Hypothalamus (tissue), 51 donors: ENCODE measurements at regions not wholly inside any gene's neighbourhood (a gene's known extent, or its start where the extent isn't known, plus 50 kb on each side); places are given as distances from the start of the nearest gene placed in this dataset.
"Not testable (repeated sequence)": the region's sequence is repeated elsewhere in the genome, so short reads cannot be mapped to it uniquely, and the experiment has no call there.

Experiments used
- DNase-seq, 51 donors: peaks; one replicate each; lab custom pipeline; 2025; lab: John Stamatoyannopoulos, UW

DNA sequence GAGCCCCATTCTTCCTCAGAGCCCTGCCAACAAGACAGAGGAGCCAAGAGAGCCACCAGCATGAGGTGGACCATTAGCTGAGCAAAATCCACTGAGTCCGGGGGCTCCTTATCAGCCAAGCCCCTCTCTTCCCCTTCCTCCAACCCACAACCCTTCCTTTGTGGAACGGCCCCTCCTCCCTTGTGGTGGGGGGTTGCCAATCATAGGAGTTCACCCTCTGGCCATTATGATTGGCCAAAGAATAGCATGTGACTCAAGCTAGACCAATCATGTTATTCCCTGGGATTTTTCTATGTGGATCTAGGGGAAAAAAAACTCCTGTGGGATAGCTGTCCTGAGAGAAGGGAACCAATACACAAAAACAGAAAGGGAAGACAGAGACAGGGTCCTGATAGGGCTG is 120.5 kb downstream of the C16orf95 start:
- no peak for DNase-seq

DNA sequence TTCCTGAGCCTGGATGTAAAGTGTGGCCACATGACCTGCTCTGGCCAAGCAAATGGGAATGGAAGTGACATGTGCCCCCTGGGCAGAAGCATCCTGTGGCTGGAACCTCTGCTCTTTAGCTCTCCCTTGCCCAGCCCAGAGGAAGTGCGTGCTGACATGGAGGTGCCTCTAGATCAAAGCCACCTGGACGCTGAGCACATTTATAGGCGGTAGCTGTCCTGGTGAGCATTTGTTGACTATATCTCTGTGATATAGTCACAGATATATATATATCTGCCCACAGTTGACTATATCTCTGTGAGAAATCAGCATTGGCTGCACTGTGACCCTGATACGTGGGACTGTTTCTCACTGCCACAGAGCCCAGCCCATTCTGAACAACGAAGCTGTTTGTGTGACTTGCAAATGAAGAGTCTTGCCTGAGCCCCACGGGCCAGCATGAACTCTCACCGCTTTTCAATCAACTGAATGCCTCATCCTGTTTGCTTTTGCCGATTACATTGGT is 118.8 kb downstream of the C16orf95 start:
- no peak for DNase-seq

DNA sequence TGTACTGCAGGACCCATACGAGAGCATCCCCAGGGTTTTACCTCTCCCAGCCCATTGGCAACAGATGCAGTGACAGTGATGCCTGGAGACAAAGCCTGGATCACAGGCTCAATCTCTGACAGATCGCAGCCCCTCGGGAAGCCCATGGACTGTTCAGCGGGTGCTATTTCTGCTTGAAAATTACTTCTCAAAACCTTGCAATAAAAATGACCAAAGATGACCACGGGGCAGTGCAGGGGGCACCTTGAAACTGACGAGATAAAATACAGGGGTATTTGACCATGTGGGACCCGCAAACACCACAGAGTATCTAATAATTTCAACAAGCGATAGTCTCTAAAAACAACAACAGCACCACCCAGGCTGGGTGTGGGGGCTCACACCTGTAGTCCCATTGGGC is 118.3 kb downstream of the C16orf95 start:
- DNase-seq, result no peak

DNA sequence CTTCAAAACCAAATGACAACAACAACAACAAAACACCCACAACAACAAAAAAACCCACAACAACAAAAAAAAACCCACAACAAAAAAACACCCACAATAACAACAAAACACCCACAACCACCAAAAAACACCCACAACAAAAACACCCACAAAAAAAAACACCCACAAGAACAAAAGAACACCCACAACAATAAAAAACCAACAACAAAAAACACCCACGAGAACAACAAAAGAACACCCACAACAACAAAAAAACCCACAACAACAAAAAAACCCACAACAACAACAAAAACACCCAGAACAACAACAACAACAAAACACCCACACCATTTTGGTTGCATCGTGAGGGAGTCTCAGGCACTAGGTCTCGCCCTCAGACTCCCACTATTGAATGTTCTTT is 117.8 kb downstream of the C16orf95 start:
- no peak for DNase-seq

DNA sequence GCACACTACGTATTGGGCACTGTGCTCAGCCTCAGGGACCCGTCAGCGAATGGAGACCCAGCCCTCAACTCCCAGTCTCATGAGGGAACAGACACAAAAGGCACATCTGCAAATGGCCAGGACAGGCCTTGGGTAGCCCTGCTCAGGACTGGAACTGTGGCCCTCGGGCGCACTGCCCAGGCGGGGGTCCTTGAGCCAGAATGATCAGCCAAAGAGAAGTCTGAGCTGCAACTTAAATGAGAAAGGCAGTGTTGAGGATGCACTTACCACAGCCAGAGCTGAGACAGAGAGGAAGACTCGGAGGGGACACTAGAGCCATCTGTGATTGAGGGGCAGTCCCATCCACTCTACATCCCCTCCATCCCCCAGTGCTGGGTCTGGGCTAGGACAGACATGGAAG is 117.3 kb downstream of the C16orf95 start:
- DNase-seq, result no peak

DNA sequence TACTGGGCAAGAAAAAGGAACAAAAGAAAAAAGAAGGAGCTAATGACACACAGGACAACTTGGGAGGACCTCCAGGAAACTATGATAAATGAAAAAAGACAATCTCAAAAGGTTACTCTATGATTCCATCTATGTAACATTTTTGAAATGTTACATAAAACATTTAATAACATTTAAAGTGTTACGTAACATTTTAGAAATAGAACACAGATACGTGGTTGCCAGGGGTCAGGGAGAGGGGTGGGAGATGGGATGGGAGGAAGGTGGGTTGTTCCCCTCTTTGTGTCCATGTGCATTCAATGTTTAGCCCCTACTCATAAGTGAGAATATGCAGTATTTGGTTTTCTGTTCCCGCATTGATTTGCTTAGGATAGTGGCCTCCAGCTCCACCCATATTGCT is 116.6 kb downstream of the C16orf95 start:
- DNase-seq, result no peak

DNA sequence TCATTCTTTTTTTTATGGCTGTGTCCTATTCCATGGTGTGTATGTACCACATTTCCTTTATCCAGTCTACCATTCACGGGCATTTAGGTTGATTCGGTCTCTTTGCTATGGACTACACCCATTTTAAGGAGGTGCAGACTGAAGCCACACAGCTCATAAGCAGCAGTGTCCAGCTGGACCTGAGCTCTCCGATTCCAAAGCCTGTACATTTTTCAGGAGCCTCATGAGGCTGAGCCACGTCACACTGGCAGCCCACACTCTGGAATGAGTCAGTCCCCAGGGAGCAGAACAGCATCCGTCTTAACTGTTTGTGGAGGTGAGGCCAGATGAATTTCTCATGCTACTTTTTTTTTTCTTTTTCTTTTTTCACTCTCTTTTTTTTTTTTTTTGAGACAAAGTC is 116.1 kb downstream of the C16orf95 start:
- peak in 2 of 51 donors; percentile 3 to 32 for DNase-seq

DNA sequence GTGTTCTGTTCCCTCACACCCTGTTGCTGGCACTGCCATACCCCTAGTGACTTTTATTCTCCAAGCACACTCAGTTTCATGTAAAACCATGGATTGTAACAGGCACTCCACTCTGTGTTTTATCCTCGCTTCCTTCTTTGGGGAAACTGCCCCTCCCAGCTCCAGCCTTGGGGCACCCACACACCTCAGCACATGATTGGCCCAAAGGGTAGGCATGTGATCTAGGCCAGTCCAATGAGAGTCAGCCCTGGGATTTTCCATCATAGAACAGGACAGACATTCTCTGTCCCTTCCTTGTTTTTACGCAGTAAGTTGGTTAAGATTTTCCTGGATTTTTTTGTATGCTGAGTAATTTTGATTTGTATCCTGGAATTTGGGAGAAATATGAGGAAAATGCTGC is 115.4 kb downstream of the C16orf95 start:
- DNase-seq, result no peak

DNA sequence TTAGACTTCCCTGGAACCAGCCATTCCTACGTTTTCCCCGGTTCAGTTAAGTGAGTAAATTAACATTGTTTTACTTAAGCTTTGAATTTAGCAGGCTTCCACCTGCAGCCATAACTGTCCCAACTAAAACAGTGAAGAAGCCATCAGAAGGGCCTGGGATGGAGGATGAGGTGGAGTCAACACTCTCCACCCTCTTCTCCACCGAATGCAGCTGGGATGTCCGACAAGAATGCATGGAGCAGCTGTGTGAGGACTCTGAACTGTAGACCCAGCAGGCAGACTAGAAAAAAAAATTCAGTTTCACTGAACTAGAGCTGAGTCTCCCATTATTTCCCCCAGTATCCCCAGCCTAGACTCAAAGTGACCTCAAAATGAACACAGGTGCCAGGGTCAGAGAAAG is 114.8 kb downstream of the C16orf95 start:
- DNase-seq, result no peak

DNA sequence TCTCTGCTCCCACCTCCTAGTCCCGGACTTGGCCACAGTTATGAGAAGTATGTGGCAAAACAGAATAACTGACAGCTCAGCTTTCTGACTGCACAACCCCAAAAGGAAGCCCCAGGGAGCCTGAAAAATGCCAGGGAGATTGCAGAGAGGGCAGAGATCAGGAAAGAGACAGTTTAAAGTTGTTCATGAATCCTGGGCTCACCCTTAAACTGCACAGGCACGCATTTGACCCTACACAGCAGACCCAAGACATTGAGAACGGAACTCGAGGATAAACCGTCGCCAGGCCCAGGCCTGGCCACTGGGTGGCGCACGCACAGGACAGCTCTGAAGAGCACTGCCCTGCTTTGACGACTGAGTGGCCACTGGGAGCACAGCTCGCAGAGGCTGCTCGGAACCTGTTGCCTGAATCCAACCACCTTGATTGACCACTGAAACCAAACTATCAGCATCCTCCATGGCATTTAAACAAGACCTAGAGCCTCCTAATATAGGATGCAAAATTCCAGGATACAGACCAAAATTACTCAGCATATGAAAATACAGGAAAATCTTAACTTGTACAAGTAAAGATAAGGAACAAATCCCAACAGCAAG is 114.0 kb downstream of the C16orf95 start:
- peak in 23 of 51 donors; percentile 1 to 60 (median 18) for DNase-seq

DNA sequence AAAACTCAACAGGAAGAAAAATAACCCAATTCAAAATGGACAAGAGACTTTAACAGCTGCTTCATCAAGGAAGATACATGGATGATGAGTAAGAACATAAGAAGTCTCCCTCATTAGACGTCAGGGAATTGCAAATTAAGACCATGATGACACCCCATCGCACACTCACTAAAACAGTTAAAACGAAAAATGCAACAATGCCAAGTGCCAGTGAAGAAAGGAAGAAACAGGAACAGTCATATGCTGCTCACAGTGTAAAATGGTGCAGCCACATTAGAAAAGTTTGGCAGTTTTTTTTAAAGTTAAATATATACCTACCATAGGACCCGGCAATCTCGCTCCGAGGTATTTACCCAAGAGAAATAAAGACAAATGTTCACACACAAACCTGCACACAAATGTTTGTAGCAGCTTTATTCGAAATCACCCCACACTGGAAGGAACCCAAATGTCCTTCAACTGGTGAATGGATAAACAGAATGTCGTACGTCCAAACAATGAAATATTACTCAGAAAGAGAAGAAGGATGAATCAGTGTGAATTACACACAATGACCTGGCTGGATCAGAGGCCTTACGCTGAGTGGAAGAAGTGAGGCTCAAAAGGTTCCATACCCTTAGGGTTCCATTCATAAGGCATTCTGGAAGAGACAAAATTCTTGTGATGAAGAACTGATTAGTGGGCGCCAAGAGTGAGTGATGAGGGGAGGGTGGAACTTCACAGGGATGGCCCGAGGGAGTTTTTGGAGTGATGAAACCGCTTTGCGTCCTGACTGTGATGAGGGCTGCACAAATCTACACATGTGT is 110.3 kb downstream of the C16orf95 start:
- DNase-seq, result no peak

DNA sequence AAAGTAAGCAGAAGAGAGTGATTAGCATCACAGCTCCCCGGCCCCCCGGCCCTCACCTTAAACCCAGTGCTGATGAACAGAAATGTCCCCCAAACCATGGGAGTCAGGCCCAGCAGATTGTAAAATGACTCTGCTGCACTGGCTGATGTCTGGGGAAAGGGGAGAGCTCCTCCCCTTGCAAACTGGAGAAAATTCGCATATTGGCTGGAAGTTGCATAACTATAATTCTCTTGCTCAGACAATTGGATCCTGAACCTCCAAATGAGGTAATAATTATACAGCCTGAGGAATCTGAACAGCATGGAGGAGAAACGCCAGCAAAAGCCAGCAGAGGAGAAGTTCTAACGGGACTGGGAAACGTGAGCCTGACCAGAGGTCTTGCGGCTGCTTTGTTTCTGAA is 109.7 kb downstream of the C16orf95 start:
- DNase-seq, result no peak

DNA sequence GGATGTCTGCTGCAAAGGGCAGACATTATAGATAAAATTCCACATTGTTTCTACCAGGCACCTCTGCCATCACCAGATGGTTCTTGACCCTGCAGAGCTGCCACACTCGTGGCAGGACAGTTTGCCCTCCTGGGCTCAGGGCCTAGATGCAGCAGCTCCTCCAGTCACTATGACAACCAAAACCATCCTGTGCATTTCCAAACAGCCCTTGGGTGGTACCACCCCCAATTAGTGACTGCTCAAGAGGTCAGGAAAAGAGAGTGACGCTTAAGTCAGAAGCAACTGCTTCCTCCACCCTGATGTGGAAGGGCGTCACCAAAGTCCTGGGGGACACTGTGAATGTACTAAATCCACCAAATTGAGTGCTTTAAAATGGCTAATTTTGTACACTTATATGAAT is 109.2 kb downstream of the C16orf95 start:
- DNase-seq, result no peak

DNA sequence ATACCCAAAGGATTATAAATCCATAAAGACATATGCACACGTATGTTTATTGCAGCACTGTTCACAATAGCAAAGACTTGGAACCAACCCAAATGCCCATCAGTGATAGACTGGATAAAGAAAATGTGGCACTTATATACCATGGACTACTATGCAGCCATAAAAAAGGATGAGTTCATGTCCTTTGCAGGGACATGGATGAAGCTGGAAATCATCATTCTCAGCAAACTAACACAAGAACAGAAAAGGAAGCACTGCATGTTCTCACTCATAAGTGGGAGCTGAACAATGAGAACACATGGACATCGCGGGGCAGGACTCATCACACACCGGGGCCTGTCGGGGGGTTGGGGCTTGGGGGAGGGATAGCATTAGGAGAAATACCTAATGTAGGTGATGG is 108.2 kb downstream of the C16orf95 start:
- DNase-seq, result not testable (repeated sequence)

DNA sequence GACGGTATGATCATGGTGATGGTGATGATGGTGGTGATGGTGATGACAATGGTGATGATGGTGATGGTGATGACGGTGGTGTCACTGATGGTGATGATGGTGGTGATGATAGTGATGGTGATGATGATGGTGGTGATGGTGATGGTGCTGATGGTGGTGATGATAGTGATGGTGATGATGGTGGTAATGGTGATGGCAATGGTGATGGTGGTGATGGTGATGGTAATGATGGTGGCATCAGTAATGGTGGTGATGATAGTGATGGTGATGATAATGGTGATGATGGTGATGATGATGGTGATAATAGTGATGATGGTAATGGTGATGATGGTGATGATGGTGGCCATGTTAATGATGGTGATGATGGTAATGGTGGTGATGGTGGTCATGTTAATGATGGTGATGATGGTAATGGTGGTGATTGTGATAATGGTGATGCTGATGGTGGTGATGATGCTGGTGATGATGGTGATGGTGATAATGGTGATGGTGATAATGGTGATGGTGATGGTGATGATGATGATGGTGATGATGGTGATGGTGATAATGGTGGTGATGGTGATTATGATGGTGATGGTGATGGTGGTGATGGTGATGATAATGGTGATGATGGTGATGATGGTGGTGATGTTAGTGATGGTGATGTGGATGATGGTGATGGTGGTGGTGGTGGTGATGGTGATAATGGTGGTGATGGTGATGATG is 107.2 kb downstream of the C16orf95 start:
- DNase-seq, result no peak

DNA sequence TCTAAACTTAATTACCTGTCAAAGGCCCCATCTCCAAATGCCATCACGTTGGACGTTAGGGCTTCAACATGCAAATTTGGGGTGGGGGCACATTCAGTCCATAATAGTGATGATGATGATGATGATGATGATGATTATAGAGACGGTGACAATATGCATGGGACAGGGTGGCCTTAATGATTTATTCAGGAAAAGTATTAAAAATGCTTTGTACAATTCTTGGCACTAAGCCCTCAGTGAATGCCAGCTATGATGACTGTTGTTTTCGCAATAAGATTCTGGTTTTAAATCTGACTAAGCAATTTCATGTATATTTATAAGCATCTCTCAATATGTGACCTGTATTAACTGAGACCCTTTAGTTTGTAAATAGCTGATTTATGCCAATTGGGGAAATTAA is 106.3 kb downstream of the C16orf95 start:
- DNase-seq, result no peak

DNA sequence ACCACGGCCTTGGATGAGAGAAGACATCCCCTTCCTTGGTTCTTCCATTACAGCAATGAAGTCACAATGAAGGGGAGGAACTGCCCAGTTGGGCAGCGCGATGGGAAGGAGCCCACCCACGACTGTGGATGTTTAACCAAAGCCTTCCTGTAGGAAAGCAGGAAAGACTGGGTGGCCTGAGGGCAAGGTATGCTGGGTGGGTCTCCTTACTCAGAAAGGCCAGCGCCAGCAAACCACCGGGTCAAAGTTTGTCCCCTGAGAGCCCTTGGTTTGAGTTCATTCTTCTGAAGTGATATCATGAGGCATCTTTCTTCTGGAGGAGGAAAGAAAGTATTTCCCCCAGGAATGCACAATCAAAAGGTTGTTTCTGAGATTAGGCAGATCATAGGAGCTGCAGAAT is 105.2 kb downstream of the C16orf95 start:
- no peak for DNase-seq

DNA sequence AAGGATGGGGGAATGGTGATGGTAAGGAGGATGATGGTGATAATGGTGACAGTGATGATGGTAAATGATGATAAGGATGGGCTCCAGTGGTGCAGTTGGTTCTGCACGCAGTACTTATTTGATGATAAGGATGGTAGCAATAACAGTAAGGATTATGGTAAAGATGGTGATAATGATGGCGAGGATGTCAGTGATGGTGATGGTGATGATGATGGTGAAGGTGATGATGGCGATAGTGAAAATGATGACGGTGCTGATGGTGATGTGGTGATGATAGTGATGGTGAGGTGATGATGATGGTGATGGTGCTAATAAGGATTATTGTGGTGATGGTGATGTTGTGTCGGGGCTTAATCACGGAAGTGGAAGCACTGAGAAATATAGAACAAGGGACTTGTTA is 103.7 kb downstream of the C16orf95 start:
- DNase-seq, result no peak

DNA sequence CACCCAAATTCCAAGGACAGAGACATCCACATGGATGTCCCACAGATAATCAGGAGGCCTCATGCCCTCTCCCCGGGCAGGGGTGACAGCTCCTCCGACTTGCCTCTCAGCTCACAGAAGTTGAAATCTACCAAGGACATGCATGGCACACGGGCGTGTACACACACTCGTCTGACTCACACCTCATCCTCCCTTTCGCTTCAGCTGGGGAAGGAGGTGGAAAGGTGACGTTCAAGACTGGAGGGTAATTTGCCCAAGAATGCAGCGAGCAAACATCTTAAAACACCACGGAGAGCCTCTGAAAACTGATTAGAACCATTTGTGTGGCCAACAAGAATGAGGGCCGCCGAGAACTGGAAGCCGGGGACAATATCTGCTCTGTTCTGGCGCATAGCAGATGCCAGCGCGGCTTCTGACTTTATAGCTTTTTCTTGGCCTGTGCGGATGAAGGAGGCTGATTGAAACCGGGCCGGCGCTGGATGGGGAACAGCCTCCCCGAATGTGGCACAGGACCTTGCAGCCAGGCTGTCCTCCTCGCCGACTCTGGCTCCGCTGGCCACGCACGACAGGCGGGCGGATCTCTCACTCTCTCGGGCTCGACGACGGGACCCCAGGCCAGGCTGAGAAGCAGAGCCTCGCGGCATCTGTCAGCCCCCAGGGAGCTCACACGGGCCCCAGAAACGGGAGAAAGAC is 100.9 kb downstream of the C16orf95 start:
- DNase-seq, result peak in 21 of 51 donors; percentile 2 to 60 (median 22)

DNA sequence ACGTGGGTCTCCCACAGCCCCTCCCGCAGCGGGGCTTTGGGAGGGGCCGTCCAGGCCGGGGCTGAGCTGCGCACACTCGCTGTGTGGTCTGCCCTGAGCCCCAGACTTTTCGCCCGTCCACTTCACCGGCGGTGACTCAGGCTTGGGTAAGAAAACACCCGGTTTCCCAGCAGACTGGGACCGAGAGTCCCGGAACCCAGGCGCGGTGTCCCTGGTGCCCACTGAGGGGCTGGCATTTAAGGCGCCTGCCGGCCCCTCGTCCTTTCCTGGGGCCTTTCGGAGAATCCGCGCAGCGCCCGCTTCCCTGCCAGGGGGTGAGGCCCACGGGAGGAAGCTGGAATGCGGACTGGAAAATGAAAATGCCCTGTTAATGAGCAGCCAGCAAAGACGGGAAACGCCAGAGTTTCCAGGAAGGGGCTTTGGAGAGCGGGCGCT is 100.3 kb downstream of the C16orf95 start:
- DNase-seq, result no peak

DNA sequence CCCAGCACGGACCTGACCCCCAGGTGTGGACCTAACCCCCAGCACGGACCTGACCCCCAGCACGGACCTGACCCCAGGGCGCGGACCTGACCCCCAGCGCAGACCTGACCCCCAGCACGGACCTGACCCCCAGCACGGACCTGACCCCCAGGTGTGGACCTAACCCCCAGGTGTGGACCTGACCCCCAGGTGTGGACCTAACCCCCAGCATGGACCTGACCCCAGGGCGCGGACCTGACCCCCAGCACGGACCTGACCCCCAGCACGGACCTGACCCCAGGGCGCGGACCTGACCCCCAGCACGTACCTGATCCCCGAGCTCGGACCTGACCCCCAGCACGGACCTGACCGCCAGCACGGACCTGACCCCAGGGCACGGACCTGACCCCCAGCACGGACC is 99.4 kb downstream of the C16orf95 start:
- not testable (repeated sequence) for DNase-seq
